CD4-positive, alpha-beta T cell treated with Interleukin-2 at 100 ng/mL for 4 hours (primary cell): ENCODE measurements at regions not wholly inside any gene's neighbourhood (a gene's known extent, or its start where the extent isn't known, plus 50 kb on each side); places are given as distances from the start of the nearest gene placed in this dataset.

ENCODE experiments used
- DNase-seq: peaks from one replicate; pipeline ENCODE4 v3.0.0-alpha.2; 2020; ENCODE audit warnings: low spot score

GRCh38 chr12:107347261-107347660, 253.9 kb upstream of the CRY1 start:
- no peak for DNase-seq

- DNase-seq: no peak
Observed at GRCh38 chr12:107349008-107349747, 255.8 kb upstream of the CRY1 start.

GRCh38 chr12:107349839-107350238, 256.5 kb upstream of the CRY1 start:
- DNase-seq: no peak

- no peak for DNase-seq
Observed at GRCh38 chr12:107351109-107351508, 257.8 kb upstream of the CRY1 start.

- no peak for DNase-seq
Observed at GRCh38 chr12:107351713-107352112, 258.4 kb upstream of the CRY1 start.

- no peak for DNase-seq
Observed at GRCh38 chr12:107352347-107353081, 259.2 kb upstream of the CRY1 start.

GRCh38 chr12:107353312-107353711, 260.0 kb upstream of the CRY1 start:
- no peak for DNase-seq

GRCh38 chr12:107355004-107355565, 261.7 kb upstream of the CRY1 start:
- no peak for DNase-seq

GRCh38 chr12:107355612-107356011, 262.3 kb upstream of the CRY1 start:
- DNase-seq: no peak

- no peak for DNase-seq
Observed at GRCh38 chr12:107356266-107356936, 263.1 kb upstream of the CRY1 start.

- DNase-seq: no peak
Observed at GRCh38 chr12:107356937-107357295, 263.6 kb upstream of the CRY1 start.

- DNase-seq: no peak
Observed at GRCh38 chr12:107359382-107359781, 266.0 kb upstream of the CRY1 start.

- no peak for DNase-seq
Observed at GRCh38 chr12:107360033-107360432, 266.7 kb upstream of the CRY1 start.

GRCh38 chr12:107360482-107360881, 267.1 kb upstream of the CRY1 start:
- no peak for DNase-seq

GRCh38 chr12:107361970-107362369, 268.6 kb upstream of the CRY1 start:
- DNase-seq: no peak

GRCh38 chr12:107362960-107363359, 269.6 kb upstream of the CRY1 start:
- DNase-seq: no peak

- DNase-seq: no peak
Observed at GRCh38 chr12:107364875-107365518, 271.6 kb upstream of the CRY1 start.

GRCh38 chr12:107365703-107366102, 272.4 kb upstream of the CRY1 start:
- DNase-seq: no peak

- no peak for DNase-seq
Observed at GRCh38 chr12:107366322-107366721, 273.0 kb upstream of the CRY1 start.

GRCh38 chr12:107368586-107368985, 275.2 kb upstream of the CRY1 start:
- no peak for DNase-seq

GRCh38 chr12:107369006-107369405, 275.7 kb upstream of the CRY1 start:
- DNase-seq: no peak

- DNase-seq: peak; percentile 74
Observed at GRCh38 chr12:107369679-107370078, 276.3 kb upstream of the CRY1 start.
